Pancreas (tissue), 10 donors: ENCODE measurements at regions not wholly inside any gene's neighbourhood (a gene's known extent, or its start where the extent isn't known, plus 50 kb on each side); places are given as distances from the start of the nearest gene placed in this dataset.

Experiments used
- ATAC-seq, 4 donors: fragments of 200-7000 bp; cut with Tn5 transposase; one replicate each; pipeline versions ENCODE4 v1.8.0 to v1.9.1; 2020; ENCODE audit warnings: mild to moderate bottlenecking in 4 of 4, moderate library complexity in 4 of 4
- DNase-seq, 6 donors: peaks; one replicate each; pipeline ENCODE4 v3.0.0-alpha.2; 2020
- FAIRE-seq: peaks from 2 replicates; lab custom pipeline; 2012; peaks lifted over from hg19 to GRCh38; lab: Jason Lieb, UNC
- H3K27ac ChIP-seq, 4 donors: fragments of 200-600 bp; sonication (generic); 1 replicate in 3 of 4; 2 replicates in 1 of 4; pipeline versions ENCODE4 v1.5.0 to v1.8.0; 2020
- H3K27me3 ChIP-seq, 4 donors: fragments of 200-600 bp; one replicate each; pipeline ENCODE4 v1.8.0; 2021
- H3K36me3 ChIP-seq, 3 donors: fragments of 200-600 bp; sonication (generic) in 1 of 3; one replicate each; pipeline versions ENCODE4 v1.5.0 to v1.8.0; 2020 to 2021
- H3K4me1 ChIP-seq, 3 donors: fragments of 200-600 bp; one replicate each; pipeline ENCODE4 v1.8.0; 2021
- H3K4me3 ChIP-seq, 4 donors: fragments of 200-600 bp; sonication (generic) in 2 of 4; one replicate each; pipeline versions ENCODE4 v1.5.0 to v1.8.0; 2020 to 2021
- H3K9me3 ChIP-seq, 4 donors: fragments of 200-600 bp; one replicate each; pipeline ENCODE4 v1.8.0; 2021
- CTCF ChIP-seq, 4 donors: fragments of 200-600 bp; sonication (generic) in 3 of 4; IDR thresholded peaks; one replicate each; pipeline versions ENCODE4 v1.5.0 to v1.8.0; 2021; ENCODE audit warnings: antibody characterized with exemption in 4 of 4
- WGBS, 2 donors: extraction: QIAGEN DNeasy Blood & Tissue Kit; methylation state at CpG; one replicate each; pipeline ENCODE4 v1.1.7; 2013; 5-methylcytosine and 5-hydroxymethylcytosine counted together
- intact Hi-C, 3 donors: fragments of 100-400 bp; cut with DNase I; formaldehyde crosslinking; loops; one replicate each; pipeline versions ENCODE4 v1.11.1 to v1.14.2; 2022
- donor health status: healthy with polysubstance abuse.
- donor health status: DM: no; HTN: no; CAD: no; lungs with moderate emphysema.
- donor health status: DM: no; HTN: no; CAD: no.
- donor health status: control.
- donor health status: control.
- donor health status: Bipolar disorder and iron deficiency.
- donor health status: DM: yes; HTN: yes; CAD: no.
- donor health status: DM: no; HTN: no; CAD: no.
- donor health status: DM: no; HTN: no; CAD: no.
- donor health status: DM: yes; HTN: yes; CAD: no.

- Histone ChIP-seq H3K36me3 (no peaks in the 10 kb centered on the region), H3K9me3 (no peaks in the 10 kb centered on the region), H3K27me3 (no peaks in the 10 kb centered on the region), H3K27ac (no peak overlapping the region), H3K4me1 (no peaks in the 10 kb centered on the region), H3K4me3 (no peak overlapping the region)
- no peak for DNase-seq
- intact Hi-C loops = loop anchor here in 1 of 3 donors (10.0 kb wide), 1 partner anchor 438 kb away; no protein-coding TSS in a partner anchor
- FAIRE-seq = no peak
- no peak for TF ChIP-seq CTCF (IDR thresholded peaks at IDR 0.05)
- ATAC-seq = no peak
- 81 to 92% methylated on average over 1 of the region's 1 CpG for WGBS, 2 donors
Observed at GRCh38 chr3:18992709-18993108, 155.6 kb upstream of the KCNH8 start.

GRCh38 chr3:18989237-18989795, 159.0 kb upstream of the KCNH8 start:
- no peak for FAIRE-seq
- TF ChIP-seq CTCF (IDR thresholded peaks at IDR 0.05) = no peak
- H3K36me3 ChIP-seq = no peaks in the 10 kb centered on the region
- no peak for ATAC-seq
- no peaks in the 10 kb centered on the region for H3K9me3 ChIP-seq
- H3K4me3 ChIP-seq = no peak overlapping the region
- no peak for DNase-seq
- H3K4me1 ChIP-seq = no peaks in the 10 kb centered on the region
- H3K27me3 ChIP-seq = peaks cover 0 to 4% (median 2%) of the 10 kb centered on the region in 4 donors
- no peak overlapping the region for H3K27ac ChIP-seq
- 38 to 46% methylated on average over 7 of the region's 7 CpGs for WGBS, 2 donors
- intact Hi-C loops = no loop called here

- peak in 2 of 4 donors; percentile 26 to 37 for TF ChIP-seq CTCF (IDR thresholded peaks at IDR 0.05)
- FAIRE-seq (no peak), DNase-seq (no peak), ATAC-seq (peak in 3 of 4 donors; percentile 72 to 89 (median 79))
- intact Hi-C loops = no loop called here
- WGBS, 2 donors = 2 to 4% methylated on average over 4 of the region's 4 CpGs
- Histone ChIP-seq H3K36me3 (no peaks in the 10 kb centered on the region), H3K4me3 (no peak overlapping the region), H3K4me1 (no peaks in the 10 kb centered on the region), H3K9me3 (no peaks in the 10 kb centered on the region), H3K27me3 (peaks cover 0 to 4% (median 2%) of the 10 kb centered on the region in 4 donors), H3K27ac (no peak overlapping the region)
Observed at GRCh38 chr3:18988614-18989229, 159.6 kb upstream of the KCNH8 start.

- intact Hi-C loops = no loop called here
- Histone ChIP-seq H3K27me3 (peaks cover 0 to 4% (median 2%) of the 10 kb centered on the region in 4 donors), H3K36me3 (no peaks in the 10 kb centered on the region), H3K4me3 (no peak overlapping the region), H3K27ac (no peak overlapping the region), H3K4me1 (no peaks in the 10 kb centered on the region), H3K9me3 (no peaks in the 10 kb centered on the region)
- WGBS, 2 donors = 22 to 25% methylated on average over 8 of the region's 8 CpGs
- TF ChIP-seq CTCF (IDR thresholded peaks at IDR 0.05) = no peak
- DNase-seq (no peak), ATAC-seq (no peak), FAIRE-seq (no peak)
Observed at GRCh38 chr3:18987862-18988447, 160.4 kb upstream of the KCNH8 start.

GRCh38 chr3:18987070-18987469, 161.2 kb upstream of the KCNH8 start:
- no peak for DNase-seq
- H3K27ac ChIP-seq = no peak overlapping the region

More at GRCh38 chr3:18987070-18987469, 161.2 kb upstream of the KCNH8 start:
- intact Hi-C loops = no loop called here
- Histone ChIP-seq H3K9me3 (no peaks in the 10 kb centered on the region), H3K36me3 (no peaks in the 10 kb centered on the region), H3K27me3 (peaks cover 0 to 4% (median 2%) of the 10 kb centered on the region in 4 donors), H3K4me3 (no peak overlapping the region), H3K4me1 (no peaks in the 10 kb centered on the region)
- FAIRE-seq (no peak), ATAC-seq (no peak)
- TF ChIP-seq CTCF (IDR thresholded peaks at IDR 0.05) = no peak
